ENCODE measurements at regions not wholly inside any gene's neighbourhood (a gene's known extent, or its start where the extent isn't known, plus 50 kb on each side); places are given as distances from the start of the nearest gene placed in this dataset.

GRCh38 chr6:21426841-21427490, 166.6 kb upstream of the SOX4 start:
- DNase-seq (ENCODE audit: low spot score) = no peak

DNA sequence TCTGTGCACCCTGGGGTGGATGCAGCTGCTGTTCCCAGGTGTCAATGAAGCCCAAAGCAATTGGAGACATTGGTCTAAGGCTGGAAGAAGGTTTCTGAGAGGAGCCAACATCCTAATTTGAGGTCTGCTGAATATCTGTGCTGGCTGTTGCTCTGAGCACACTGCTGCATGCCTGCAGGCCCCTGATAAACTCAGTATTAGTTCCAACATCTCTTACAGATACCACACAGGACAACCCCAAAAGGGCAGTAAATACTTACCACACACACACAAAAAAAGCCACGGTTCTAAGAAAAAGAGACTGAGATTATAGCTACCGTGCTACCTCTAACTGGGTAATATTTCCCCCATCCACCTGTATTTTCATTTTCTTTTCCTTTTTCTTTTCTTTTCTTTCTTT, 164.3 kb upstream of the SOX4 start:
- no peak for DNase-seq (ENCODE audit: low spot score)

DNA sequence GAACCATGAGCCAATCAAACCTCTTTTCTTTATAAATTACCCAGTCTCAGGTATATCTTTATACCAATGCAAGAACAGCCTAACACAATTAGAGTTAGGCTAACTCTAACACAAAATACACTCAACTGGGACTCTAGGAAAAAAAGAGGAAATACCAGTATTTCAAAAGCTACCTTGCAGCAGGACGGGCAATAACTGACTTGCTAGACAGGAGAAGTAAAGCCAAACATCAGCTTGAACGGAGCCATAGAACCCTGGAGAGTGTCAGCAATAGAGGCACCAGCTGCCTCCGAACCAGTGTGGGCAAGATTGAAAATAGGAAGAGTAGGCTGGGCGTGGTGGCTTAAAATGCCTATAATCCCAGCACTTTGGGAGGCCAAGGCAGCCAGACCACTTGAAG, 162.0 kb upstream of the SOX4 start:
- no peak for DNase-seq (ENCODE audit: low spot score)

GRCh38 chr6:21436625-21437024, 156.9 kb upstream of the SOX4 start:
- no peak for DNase-seq (ENCODE audit: low spot score)

DNA sequence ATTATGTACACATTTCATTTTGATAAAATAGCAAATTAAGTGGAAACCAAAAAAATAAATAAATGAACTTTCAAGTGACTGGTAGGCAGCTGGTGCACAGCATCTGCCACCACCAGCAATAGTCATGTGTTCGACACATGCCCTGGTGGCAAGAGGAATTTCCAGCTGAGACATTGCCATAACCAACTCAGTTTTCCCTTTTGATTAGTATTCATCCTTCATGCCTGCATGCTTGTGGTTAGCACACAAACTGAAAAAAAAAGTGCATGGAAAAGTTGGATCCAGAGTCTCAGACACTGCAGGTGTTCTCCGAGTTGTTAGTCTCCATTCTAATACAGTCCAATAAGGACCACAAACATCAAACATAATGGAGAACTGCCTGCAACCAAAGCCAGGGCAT, 156.0 kb upstream of the SOX4 start:
- DNase-seq (ENCODE audit: low spot score) = no peak

GRCh38 chr6:21438237-21438985, 155.1 kb upstream of the SOX4 start:
- DNase-seq (ENCODE audit: low spot score) = no peak

DNA sequence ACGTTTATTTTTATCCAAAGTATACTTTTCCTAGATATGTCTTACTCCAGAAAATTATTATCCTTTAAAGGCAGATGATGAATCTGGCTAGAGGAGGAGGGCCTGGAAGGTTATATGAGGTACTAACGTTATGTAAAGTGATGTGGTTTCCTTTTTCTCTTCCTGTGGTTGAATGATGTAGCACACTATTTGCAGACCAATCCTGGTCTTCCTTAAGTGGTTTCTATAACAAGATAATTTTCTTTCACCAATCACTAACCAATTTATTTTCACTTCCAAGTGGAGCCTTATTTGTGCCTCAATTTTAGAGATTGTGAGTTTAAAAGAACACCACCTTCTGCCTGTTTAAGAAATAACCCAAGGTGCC, 154.6 kb upstream of the SOX4 start:
- DNase-seq (ENCODE audit: low spot score) = no peak

DNA sequence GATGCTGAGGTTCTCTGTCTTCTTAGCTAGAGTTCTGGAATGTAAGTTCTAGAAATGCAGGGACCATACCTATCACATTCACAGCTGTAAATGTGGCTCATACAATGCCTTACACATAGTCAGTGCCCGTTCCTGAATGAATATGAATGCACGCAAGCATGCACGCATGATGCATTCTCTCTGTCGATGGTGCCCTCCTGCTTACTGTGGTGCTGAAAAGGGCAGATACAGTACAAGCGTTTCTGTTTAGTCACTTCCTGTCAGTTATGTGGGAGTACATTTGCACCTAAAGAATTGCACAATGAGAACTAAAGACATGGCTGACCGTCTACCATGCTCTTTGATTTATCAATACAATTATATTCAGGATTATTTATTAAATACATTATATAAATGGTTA, 152.2 kb upstream of the SOX4 start:
- no peak for DNase-seq (ENCODE audit: low spot score)

GRCh38 chr6:21442874-21443273, 150.7 kb upstream of the SOX4 start:
- DNase-seq (ENCODE audit: low spot score) = no peak

- DNase-seq (ENCODE audit: low spot score) = no peak
These were observed 148.8 kb upstream of the SOX4 start for GRCh38 chr6:21444711-21445260.

DNA sequence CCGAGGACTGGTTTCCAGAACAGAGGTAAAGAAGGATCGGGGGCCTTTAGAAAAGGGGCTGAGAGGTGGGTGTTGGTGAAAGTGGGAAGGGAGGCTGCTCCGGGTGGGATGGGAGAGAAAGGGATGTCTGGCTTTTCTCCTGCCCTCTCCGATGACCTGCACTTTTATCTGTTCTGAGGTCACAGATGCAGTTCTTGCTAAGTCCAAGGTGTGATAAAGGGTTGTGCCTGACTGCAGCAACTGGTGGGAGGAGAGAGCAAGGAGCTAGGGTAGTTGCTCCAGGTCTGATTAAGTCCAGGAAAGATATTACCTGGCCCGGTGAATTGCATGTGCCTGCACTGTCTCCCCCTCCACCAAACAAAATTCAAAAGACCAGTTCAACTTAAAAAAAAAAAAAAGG, 145.6 kb upstream of the SOX4 start:
- DNase-seq (ENCODE audit: low spot score) = no peak

- DNase-seq (ENCODE audit: low spot score) = no peak
These were observed 145.0 kb upstream of the SOX4 start for GRCh38 chr6:21448485-21449109.

- no peak for DNase-seq (ENCODE audit: low spot score)
These were observed 143.4 kb upstream of the SOX4 start for GRCh38 chr6:21450149-21450548.

- no peak for DNase-seq (ENCODE audit: low spot score)
These were observed 142.9 kb upstream of the SOX4 start for GRCh38 chr6:21450628-21451027.

- DNase-seq (ENCODE audit: low spot score) = no peak
These were observed 142.0 kb upstream of the SOX4 start for GRCh38 chr6:21451546-21452013.

- no peak for DNase-seq (ENCODE audit: low spot score)
These were observed 139.3 kb upstream of the SOX4 start for GRCh38 chr6:21454262-21454661.

DNA sequence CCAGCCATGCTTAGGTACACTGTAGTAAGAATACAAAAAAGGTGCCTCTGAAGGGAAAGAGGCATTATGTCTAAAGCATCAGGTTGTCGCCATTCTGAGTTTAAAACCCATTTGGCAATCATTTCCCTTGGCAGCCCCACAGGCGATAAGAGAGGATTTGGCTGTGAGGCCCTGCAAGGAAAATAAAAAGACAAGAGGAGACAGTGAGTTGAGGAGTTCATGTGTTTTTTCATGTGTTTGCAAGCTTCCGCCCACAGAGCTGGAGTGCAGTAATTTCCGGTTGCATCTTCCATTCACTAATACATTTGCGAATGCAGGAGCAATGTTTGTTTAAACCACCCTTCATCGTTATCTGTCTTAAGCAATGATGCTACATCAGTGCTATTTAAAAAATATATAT, 138.5 kb upstream of the SOX4 start:
- no peak for DNase-seq (ENCODE audit: low spot score)

GRCh38 chr6:21457647-21458046, 135.9 kb upstream of the SOX4 start:
- no peak for DNase-seq (ENCODE audit: low spot score)

DNA sequence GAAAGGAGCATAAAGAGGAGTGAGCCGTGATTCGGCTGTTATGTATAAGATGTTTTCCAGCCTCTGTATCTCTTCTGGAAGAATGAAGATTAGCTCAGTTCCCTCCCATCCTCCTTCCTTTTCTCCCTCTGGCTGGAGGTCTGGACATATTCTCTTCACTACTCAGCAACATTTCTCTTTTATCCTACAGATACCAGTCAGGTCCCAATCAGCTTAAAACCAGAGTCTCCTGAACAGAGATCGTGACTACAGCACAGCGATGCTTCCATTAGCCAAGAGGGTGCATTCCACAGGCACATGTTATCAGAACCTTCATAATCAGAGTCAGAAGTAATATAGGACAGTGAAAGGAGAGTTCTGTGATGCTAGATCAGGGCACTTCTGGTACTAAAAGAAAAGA, 133.9 kb upstream of the SOX4 start:
- no peak for DNase-seq (ENCODE audit: low spot score)

GRCh38 chr6:21461844-21462518, 131.6 kb upstream of the SOX4 start:
- no peak for DNase-seq (ENCODE audit: low spot score)

- DNase-seq (ENCODE audit: low spot score) = no peak
These were observed 131.1 kb upstream of the SOX4 start for GRCh38 chr6:21462519-21462852.

- no peak for DNase-seq (ENCODE audit: low spot score)
These were observed 126.5 kb upstream of the SOX4 start for GRCh38 chr6:21467091-21467490.

DNA sequence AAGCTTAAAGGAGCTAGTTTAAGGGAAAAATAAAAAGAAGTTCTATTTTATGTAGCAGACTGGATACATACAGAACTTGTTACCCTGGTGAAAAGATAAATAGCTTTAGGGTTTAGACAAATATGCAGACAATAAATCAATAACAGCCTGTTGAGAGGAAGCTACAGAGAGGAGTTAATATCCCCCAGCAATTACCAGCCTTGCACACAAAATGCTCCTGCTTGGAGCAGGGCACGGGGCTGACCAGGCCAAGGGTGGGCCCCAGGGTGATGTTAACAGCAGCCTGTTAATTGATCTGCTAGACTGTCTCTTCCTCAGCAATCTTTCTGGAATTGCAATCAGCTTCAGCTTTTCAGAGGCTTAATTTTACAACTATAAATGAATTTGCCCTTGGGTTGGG, 125.1 kb upstream of the SOX4 start:
- no peak for DNase-seq (ENCODE audit: low spot score)

All from GM03348 (cell line).